Heart left ventricle (tissue), 13 donors: ENCODE measurements at regions not wholly inside any gene's neighbourhood (a gene's known extent, or its start where the extent isn't known, plus 50 kb on each side); places are given as distances from the start of the nearest gene placed in this dataset.

Source experiments
- POLR2A ChIP-seq, 2 donors: fragments of 450-650 bp; IDR thresholded peaks; one replicate each; pipeline ENCODE4 v1.6.1; 2017; ENCODE audit warnings: antibody characterized with exemption in 2 of 2, mild to moderate bottlenecking in 2 of 2, moderate library complexity in 2 of 2
- TF ChIP-seq, protein P1 (sequence below), 12 donors: fragments of 200-600 bp; sonication (generic) in 4 of 12; IDR thresholded peaks; one replicate each; pipeline versions ENCODE4 v1.5.0 to v1.8.0; 2018 to 2022; ENCODE audit warnings: antibody characterized with exemption in 12 of 12, mild to moderate bottlenecking in 5 of 12
- donor health status: ischemic (EF 13 %, LVEDD 7.1; RV severe dilation, severe dysfunction).
- donor health status: DM: no; HTN: yes; CAD: no.
- donor health status: DM: no; HTN: no; CAD: no.
- donor health status: ischemic (EF 25% LVEDD 6.9; RV normal size, moderate dysfunction).
- donor health status: ischemic (EF 25% LVEDD 5.7; RV mildly dilated, moderate dysfunction).
- donor health status: ischemic (EF 35%, LVEDD 5.7; RV mildly dilated, moderate dysfunction).
- donor health status: nonischemic (EF 11% LVEDD 7.7; RV severe dilation, severe dysfunction).
- donor health status: DM: yes; HTN: yes; CAD: no.
- donor health status: PGD.
- donor health status: ischemic (EF 29% LVEDD 5.4; RV normal size, mild dysfunction).
- donor health status: nonischemic (EF 23%, LVEDD 6.1; RV moderate dilation, normal function).

DNA sequence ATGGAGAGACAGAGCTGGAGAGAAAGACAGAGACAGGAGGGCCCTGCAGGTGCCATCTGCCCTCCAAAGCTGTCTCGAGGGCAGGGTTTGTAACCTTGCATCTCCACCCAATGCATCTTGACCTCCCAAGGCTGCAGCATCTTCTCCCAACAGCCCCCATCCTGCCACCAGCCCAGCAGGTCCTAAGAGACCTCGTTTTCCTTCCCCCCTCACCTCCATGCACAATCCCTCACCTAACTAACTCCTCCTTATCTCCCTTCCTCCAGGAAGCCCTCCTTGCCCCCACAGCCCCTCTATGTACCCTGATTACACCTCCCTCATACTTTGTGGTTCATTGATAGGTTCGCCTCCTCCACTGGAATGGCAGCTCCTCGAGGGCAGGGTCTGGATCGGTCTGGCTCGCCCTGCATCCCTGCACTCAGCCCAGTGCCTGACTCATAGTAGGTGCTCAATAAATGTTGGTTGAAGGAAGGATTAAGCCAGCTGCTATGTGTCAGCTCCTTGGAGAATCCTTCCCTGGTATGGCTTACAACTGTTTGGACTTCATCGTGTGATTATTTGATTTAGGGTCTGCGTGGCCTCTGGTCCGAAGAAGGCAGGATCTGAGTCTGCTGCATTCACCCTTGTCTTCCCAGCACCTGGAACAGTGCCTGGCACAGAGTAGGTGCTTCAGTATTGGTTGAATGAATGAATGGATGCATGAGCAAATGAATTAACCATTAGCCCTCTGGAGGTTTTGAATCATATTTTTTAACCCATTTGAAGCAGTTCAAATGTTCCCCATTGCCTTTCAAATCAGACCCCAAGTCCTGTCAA is 105.6 kb upstream of the PTPN1 start:
- TF ChIP-seq POLR2A (IDR thresholded peaks at IDR 0.05), result no peak
- TF ChIP-seq, protein P1, sequence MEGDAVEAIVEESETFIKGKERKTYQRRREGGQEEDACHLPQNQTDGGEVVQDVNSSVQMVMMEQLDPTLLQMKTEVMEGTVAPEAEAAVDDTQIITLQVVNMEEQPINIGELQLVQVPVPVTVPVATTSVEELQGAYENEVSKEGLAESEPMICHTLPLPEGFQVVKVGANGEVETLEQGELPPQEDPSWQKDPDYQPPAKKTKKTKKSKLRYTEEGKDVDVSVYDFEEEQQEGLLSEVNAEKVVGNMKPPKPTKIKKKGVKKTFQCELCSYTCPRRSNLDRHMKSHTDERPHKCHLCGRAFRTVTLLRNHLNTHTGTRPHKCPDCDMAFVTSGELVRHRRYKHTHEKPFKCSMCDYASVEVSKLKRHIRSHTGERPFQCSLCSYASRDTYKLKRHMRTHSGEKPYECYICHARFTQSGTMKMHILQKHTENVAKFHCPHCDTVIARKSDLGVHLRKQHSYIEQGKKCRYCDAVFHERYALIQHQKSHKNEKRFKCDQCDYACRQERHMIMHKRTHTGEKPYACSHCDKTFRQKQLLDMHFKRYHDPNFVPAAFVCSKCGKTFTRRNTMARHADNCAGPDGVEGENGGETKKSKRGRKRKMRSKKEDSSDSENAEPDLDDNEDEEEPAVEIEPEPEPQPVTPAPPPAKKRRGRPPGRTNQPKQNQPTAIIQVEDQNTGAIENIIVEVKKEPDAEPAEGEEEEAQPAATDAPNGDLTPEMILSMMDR (IDR thresholded peaks at IDR 0.05), result no peak
